Left lung (tissue), 4 donors: ENCODE measurements at regions not wholly inside any gene's neighbourhood (a gene's known extent, or its start where the extent isn't known, plus 50 kb on each side); places are given as distances from the start of the nearest gene placed in this dataset.

Source experiments
- ATAC-seq: fragments of 200-7000 bp; cut with Tn5 transposase; one replicate; pipeline ENCODE4 v1.9.1; 2020; ENCODE audit warnings: moderate library complexity
- DNase-seq, 4 donors: peaks; one replicate each; pipeline ENCODE4 v3.0.0-alpha.2; 2013 to 2020
- H3K27ac ChIP-seq, 2 donors: fragments of 200-600 bp; sonication (generic) in 1 of 2; one replicate each; pipeline versions ENCODE4 v1.5.0 to v1.8.0; 2020 to 2021
- H3K27me3 ChIP-seq, 2 donors: fragments of 200-600 bp; sonication (generic) in 1 of 2; one replicate each; pipeline versions ENCODE4 v1.5.0 to v1.8.0; 2020 to 2021
- H3K36me3 ChIP-seq, 2 donors: fragments of 200-600 bp; sonication (generic) in 1 of 2; one replicate each; pipeline versions ENCODE4 v1.5.0 to v1.8.0; 2020 to 2021
- H3K4me1 ChIP-seq, 2 donors: fragments of 200-600 bp; one replicate each; pipeline ENCODE4 v1.8.0; 2021
- H3K4me3 ChIP-seq, 2 donors: fragments of 200-600 bp; sonication (generic) in 1 of 2; one replicate each; pipeline versions ENCODE4 v1.5.0 to v1.8.0; 2020 to 2021; ENCODE audit warnings: mild to moderate bottlenecking in 1 of 2
- H3K9me3 ChIP-seq, 2 donors: fragments of 200-600 bp; sonication (generic) in 1 of 2; one replicate each; pipeline versions ENCODE4 v1.5.0 to v1.8.0; 2020 to 2021
- intact Hi-C, 2 donors: fragments of 100-400 bp; cut with DNase I; formaldehyde crosslinking; loops; one replicate each; pipeline versions ENCODE4 v1.11.2 to v1.14.2; 2022
- TF ChIP-seq, protein P1 (sequence below), 2 donors: fragments of 200-600 bp; sonication (generic) in 1 of 2; IDR thresholded peaks; one replicate each; pipeline versions ENCODE4 v1.5.0 to v1.8.0; 2021; ENCODE audit warnings: antibody characterized with exemption in 2 of 2
- donor health status: DM: no; HTN: yes; CAD: no.
- donor health status: DM: no; HTN: no; CAD: no.

DNA sequence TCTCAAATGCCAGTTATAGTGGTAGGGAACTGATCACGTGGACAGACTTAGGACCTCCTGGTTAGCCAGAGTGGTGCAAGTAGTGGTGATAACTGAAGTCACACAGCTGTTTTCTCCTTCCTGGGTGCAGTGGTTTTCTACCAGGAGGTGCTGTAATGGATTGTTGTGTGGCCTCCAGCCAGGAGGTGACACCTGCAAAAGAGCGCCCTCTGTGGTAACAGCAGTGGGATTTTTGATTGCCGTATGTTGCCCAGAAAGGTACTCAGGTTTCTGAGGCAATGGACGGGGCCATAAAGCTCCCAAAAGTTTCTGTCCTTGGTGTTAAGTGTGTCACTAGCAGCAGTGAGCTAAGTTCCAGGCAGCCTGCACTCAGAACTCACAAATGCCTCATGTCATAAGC, 1358.1 kb upstream of the DDX18 start:
- ATAC-seq = no peak
- Histone ChIP-seq H3K4me3 (no peak overlapping the region), H3K27me3 (no peaks in the 10 kb centered on the region), H3K36me3 (no peaks in the 10 kb centered on the region), H3K9me3 (peaks cover 0 to 31% of the 10 kb centered on the region in 2 donors), H3K4me1 (no peaks in the 10 kb centered on the region), H3K27ac (no peak overlapping the region)
- TF ChIP-seq, protein P1, sequence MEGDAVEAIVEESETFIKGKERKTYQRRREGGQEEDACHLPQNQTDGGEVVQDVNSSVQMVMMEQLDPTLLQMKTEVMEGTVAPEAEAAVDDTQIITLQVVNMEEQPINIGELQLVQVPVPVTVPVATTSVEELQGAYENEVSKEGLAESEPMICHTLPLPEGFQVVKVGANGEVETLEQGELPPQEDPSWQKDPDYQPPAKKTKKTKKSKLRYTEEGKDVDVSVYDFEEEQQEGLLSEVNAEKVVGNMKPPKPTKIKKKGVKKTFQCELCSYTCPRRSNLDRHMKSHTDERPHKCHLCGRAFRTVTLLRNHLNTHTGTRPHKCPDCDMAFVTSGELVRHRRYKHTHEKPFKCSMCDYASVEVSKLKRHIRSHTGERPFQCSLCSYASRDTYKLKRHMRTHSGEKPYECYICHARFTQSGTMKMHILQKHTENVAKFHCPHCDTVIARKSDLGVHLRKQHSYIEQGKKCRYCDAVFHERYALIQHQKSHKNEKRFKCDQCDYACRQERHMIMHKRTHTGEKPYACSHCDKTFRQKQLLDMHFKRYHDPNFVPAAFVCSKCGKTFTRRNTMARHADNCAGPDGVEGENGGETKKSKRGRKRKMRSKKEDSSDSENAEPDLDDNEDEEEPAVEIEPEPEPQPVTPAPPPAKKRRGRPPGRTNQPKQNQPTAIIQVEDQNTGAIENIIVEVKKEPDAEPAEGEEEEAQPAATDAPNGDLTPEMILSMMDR (IDR thresholded peaks at IDR 0.05) = no peak
- intact Hi-C loops = no loop called here
- DNase-seq = no peak

DNA sequence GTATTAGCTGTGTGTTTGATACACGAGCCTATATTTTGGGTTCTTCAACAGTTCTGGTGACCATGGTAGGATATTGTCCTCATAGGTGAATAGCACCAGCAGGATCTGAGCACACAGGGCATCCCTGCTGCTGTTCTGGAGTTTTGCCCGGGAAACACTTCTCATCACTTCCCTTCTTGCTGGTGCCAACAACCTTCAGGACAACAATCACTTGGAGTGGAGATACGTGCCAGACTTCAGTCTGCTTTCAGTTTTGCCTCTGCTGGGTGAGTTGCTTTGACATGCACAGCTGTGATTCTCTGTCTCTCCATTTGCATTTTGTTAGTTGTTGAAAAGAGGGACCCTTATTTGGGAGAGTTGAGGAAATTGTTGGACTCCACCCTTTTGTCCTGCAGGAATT, 1347.2 kb upstream of the DDX18 start:
- TF ChIP-seq, protein P1 (IDR thresholded peaks at IDR 0.05) = no peak
- ATAC-seq = no peak
- Histone ChIP-seq H3K36me3 (no peaks in the 10 kb centered on the region), H3K4me1 (no peaks in the 10 kb centered on the region), H3K4me3 (no peak overlapping the region), H3K27ac (no peak overlapping the region), H3K27me3 (no peaks in the 10 kb centered on the region), H3K9me3 (peaks cover 0 to 38% of the 10 kb centered on the region in 2 donors)
- intact Hi-C loops = no loop called here
- no peak for DNase-seq

DNA sequence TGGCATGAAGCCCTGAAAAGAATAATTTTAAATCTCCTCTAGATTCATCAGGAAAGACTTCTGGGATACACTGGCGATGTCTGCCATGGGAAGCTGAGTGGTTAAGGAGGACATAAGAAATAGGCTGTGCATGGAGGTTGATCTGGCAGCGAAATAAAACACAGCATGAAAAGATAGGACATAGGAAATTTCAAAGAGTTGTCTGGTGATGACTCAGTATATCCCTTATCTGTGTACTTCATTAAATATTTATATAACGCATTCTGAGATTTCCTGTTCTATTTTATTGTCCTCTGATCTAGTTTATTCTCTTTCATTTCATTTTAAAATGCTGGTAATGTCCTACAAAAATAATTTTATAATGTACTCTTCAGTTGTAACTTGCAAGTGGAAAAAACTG, 1337.3 kb upstream of the DDX18 start:
- TF ChIP-seq, protein P1 (IDR thresholded peaks at IDR 0.05) = no peak
- Histone ChIP-seq H3K27ac (no peak overlapping the region), H3K4me1 (no peaks in the 10 kb centered on the region), H3K27me3 (no peaks in the 10 kb centered on the region), H3K9me3 (peaks cover 0 to 10% of the 10 kb centered on the region in 2 donors), H3K36me3 (no peaks in the 10 kb centered on the region), H3K4me3 (no peak overlapping the region)
- DNase-seq (no peak), ATAC-seq (no peak)
- intact Hi-C loops = no loop called here

DNA sequence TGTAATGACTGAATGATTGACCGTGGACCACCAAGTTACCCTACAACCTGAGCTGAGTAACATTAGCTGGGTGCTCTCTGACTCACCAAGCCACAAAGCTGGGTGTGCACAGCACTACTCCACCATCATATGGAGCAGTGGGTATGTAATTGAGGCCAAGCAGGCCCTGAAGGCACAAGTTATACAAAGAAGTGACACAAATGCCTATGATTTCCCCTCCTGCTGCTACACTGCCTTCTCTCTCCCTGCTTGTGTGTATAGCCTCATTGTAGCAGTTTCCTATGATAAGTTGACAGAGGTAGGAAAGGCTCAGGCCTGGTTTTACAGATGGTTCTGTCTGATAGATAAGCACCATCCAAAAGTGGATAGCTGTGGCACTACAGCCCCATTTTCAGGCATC, 1327.2 kb upstream of the DDX18 start:
- TF ChIP-seq, protein P1 (IDR thresholded peaks at IDR 0.05) = no peak
- DNase-seq (no peak), ATAC-seq (no peak)
- peaks cover 0 to 42% of the 10 kb centered on the region in 2 donors for H3K9me3 ChIP-seq
- H3K4me3 ChIP-seq = no peak overlapping the region
- intact Hi-C loops = no loop called here
- H3K27ac ChIP-seq = no peak overlapping the region
- H3K27me3 ChIP-seq = no peaks in the 10 kb centered on the region
- H3K36me3 ChIP-seq = no peaks in the 10 kb centered on the region
- H3K4me1 ChIP-seq = no peaks in the 10 kb centered on the region

DNA sequence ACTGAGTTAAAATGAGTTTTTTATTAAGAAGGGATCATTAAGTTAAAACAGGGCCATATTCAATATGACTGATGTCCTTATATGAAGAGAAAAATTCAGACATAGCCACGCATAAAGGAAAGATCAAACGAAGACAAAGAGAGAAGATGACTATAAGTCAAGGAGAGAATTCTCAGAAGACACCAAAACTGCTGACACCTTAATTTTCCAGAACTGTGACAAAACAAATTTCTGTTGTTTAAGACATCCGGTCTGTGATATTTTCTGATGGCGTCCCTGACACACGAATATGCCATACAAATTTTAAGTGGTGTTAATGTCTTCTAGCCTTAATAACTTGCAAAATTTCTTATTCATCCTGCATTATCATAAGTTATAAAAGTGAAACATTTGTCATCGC, 1325.2 kb upstream of the DDX18 start:
- Histone ChIP-seq H3K36me3 (no peaks in the 10 kb centered on the region), H3K27ac (no peak overlapping the region), H3K9me3 (peaks cover 0 to 37% of the 10 kb centered on the region in 2 donors), H3K4me3 (no peak overlapping the region), H3K4me1 (no peaks in the 10 kb centered on the region), H3K27me3 (no peaks in the 10 kb centered on the region)
- intact Hi-C loops = no loop called here
- DNase-seq (no peak), ATAC-seq (no peak)
- TF ChIP-seq, protein P1 (IDR thresholded peaks at IDR 0.05) = no peak
